Lower leg skin (tissue), 3 donors: ENCODE measurements at regions not wholly inside any gene's neighbourhood (a gene's known extent, or its start where the extent isn't known, plus 50 kb on each side); places are given as distances from the start of the nearest gene placed in this dataset.

ENCODE experiments used
- CTCF ChIP-seq, 3 donors: fragments of 450-650 bp; IDR thresholded peaks; one replicate each; pipeline ENCODE4 v1.5.1; 2016; ENCODE audit warnings: antibody characterized with exemption in 3 of 3, mild to moderate bottlenecking in 3 of 3, moderate library complexity in 2 of 3
- POLR2A ChIP-seq, 2 donors: fragments of 450-650 bp; IDR thresholded peaks; one replicate each; pipeline ENCODE4 v1.6.1; 2016 to 2017; ENCODE audit warnings: antibody characterized with exemption in 2 of 2, mild to moderate bottlenecking in 1 of 2, moderate library complexity in 1 of 2

DNA sequence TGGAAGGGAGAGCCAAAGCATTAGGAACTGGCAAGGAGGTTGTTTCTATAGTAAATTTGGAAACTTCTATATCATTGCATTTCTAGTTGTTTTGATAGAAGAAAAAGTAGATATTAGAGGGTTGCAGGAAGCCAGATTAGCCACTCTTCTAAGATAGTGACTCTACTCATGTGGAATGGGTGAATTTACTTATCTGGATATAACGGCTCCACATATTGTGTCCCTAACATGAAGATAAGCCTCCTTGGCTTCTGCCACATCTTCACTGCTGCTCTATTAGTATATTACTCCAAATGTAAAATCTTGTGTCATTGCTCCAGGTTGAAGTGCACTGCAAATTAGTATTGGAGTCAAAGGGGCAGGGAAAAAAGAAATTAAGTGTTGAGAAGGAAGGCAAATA, 283.3 kb downstream of the CASP12 start:
- TF ChIP-seq CTCF (IDR thresholded peaks at IDR 0.05) = no peak
- TF ChIP-seq POLR2A (IDR thresholded peaks at IDR 0.05) = no peak
